ENCODE measurements at regions not wholly inside any gene's neighbourhood (a gene's known extent, or its start where the extent isn't known, plus 50 kb on each side); places are given as distances from the start of the nearest gene placed in this dataset.

- TF ChIP-seq CTCF (IDR thresholded peaks at IDR 0.05 in 2 of 3, conservative IDR thresholded peaks at IDR 0.05 in 1 of 3; ENCODE audit: borderline replicate concordance in 1 of 3, insufficient read depth in 1 of 3, low read depth in 2 of 3, low read length in 2 of 3) = no peak
- TF ChIP-seq, protein P1, sequence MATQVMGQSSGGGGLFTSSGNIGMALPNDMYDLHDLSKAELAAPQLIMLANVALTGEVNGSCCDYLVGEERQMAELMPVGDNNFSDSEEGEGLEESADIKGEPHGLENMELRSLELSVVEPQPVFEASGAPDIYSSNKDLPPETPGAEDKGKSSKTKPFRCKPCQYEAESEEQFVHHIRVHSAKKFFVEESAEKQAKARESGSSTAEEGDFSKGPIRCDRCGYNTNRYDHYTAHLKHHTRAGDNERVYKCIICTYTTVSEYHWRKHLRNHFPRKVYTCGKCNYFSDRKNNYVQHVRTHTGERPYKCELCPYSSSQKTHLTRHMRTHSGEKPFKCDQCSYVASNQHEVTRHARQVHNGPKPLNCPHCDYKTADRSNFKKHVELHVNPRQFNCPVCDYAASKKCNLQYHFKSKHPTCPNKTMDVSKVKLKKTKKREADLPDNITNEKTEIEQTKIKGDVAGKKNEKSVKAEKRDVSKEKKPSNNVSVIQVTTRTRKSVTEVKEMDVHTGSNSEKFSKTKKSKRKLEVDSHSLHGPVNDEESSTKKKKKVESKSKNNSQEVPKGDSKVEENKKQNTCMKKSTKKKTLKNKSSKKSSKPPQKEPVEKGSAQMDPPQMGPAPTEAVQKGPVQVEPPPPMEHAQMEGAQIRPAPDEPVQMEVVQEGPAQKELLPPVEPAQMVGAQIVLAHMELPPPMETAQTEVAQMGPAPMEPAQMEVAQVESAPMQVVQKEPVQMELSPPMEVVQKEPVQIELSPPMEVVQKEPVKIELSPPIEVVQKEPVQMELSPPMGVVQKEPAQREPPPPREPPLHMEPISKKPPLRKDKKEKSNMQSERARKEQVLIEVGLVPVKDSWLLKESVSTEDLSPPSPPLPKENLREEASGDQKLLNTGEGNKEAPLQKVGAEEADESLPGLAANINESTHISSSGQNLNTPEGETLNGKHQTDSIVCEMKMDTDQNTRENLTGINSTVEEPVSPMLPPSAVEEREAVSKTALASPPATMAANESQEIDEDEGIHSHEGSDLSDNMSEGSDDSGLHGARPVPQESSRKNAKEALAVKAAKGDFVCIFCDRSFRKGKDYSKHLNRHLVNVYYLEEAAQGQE (IDR thresholded peaks at IDR 0.05; ENCODE audit: low read depth) = no peak
- no peak for TF ChIP-seq EZH2 (IDR thresholded peaks at IDR 0.05)
These were observed 127.5 kb upstream of the ANXA10 start for GRCh38 chr4:167964766-167965373.

Data from HCT116 (cell line).